HG03139 (cell line): ENCODE measurements at regions not wholly inside any gene's neighbourhood (a gene's known extent, or its start where the extent isn't known, plus 50 kb on each side); places are given as distances from the start of the nearest gene placed in this dataset.

Experiments used
- ATAC-seq: cut with Tn5 transposase; IDR thresholded peaks from one replicate; pipeline ENCODE4 v1.9.1; 2021; ENCODE audit not compliant: unreplicated experiment

DNA sequence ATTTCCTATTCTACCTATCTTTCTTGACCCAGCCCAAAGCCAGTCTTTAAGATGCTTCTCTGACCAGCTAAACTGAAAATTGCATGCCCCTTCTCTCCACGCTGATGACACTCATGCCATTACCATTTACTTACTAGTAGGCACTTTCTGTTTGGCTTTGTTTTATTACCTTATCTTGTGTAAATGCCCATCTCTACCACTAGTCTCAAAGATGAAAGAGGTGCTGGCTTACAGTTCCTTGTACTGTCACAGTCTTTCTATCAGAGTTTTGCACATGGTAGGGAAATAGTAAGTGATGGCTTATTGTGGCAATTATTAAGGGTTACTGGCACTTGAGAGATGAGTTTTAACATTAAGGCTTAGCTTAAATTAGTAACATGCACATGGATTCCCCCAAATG lies 352.1 kb downstream of the RBM43 start:
- no peak for ATAC-seq

DNA sequence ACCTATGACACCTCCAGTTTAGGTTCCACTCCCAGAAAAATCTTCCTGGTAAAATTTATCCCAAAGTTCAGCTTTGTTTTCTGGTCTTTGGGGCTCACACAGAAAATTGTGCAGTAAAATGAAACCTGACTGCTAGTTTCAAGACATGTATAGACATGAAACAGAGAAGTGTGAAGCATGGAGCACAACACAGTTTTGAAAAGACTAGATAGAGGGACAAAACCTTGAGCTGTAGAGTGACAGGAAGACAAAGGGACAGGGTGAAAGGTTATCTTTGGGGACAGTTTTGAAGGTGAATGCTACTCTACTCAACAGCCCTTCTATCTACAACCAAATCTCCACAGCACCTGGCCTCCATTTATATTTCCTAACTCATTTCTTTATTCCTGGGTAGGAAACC lies 352.6 kb downstream of the RBM43 start:
- no peak for ATAC-seq

DNA sequence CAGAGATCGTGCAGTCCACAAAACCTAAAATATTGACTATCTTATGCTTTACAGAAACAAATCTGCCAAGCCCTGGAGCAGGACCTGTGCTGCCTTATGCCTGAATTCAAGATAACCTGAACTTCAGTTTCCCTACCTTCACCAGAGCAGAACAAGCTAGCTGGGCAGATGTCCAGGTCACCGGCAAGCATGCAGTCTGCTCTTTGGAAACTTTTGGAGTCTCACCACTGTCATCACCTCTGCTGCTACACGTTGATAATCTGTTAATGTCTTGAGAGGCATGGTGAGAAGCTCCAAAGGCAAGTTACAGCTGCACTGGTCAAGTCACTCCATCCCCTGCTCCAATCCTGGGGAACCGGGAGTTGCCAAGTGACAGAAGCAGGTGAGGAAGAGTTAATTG lies 354.2 kb downstream of the RBM43 start:
- no peak for ATAC-seq

DNA sequence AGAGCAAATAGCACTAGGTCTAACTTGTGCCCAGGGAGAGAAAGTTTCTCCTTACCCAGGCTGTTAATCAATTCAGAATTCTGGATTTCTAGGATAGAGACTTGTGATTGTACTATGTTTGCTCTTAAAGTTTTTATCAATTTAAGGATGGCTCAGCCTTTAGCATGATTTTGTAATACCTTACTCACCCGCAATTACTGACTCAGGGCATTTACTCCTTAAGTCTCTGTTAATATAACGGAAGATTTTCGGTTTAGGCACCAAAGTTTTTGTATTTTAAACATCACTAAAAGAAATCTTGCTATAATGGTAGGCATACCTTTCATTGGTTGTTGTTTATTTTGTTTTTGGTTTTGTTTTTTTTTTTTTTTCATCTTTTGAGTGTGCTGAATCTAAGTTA lies 358.2 kb downstream of the RBM43 start:
- no peak for ATAC-seq

DNA sequence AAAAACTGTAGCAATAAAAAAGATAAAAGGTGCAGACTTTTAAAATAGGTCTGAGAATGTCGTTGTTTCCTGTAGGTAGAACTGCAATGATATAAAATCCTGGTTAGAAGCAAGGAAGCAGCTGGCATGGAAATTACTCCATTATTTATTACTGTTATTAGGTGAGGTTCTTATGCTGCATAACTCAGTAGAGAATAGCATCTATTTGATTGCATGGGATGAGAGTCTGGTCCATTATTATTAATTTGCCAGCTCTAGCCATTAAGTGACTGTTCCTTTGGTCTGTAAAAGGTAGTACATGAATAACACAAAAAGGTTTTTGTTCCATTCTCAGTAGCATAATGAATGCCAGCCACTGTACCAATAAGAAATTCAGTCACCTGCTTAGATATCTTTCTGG lies 358.6 kb downstream of the RBM43 start:
- ATAC-seq = no peak

DNA sequence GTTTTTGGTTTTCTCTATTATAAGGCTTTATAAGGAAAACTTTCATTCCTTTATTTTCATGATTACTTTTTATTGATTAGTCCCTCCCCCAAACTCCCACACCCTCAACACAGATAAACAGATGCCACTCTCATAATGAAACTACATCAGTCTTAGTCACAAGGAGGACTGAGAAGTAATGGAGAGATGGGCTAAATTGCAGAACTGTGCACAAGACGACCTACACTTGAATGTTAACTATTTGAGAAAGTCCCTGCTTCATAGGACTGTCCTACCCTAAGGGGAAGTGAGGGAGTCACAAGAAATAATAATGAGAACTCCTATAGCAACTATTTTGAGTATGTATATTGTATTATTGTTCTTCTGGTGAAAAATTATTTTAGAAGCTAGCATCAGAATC lies 360.8 kb downstream of the RBM43 start:
- no peak for ATAC-seq

DNA sequence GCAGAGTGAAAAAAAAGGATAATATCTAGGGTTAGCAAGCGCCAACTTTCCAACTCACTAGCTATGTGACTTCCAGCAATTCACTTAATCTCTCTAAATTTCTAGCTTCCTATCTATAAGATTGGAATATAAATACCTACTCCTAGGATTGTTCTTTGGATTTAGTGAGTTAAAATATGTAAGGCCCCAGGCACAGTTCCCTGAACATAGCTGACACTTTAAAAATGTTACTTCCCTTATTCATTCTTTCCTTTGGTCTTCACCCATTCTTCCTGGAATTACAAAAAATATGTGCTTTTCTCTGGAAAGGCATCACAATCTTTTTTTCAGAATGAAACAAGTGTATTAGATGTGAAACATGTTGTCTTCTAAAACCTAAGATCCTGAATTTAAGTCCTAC lies 365.7 kb downstream of the RBM43 start:
- ATAC-seq = no peak

DNA sequence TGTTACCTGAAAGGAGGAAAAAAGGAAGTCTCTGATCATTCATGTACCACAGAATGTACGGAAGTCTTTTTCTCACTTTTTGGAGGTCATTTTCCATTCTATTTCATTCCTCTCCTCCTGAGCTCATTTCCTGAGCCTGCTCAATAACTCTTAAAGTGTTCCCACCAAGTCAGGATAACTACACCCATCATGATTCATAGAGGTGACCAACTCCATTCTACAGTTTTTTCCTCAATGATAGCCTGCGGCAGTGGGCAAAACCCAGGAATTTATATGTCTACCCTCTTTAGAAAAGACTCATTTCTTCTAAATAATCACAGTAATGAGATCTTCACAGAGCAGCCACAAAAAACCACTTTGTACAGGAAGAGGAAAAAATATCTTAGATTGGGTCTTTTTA lies 372.5 kb downstream of the RBM43 start:
- ATAC-seq = no peak

DNA sequence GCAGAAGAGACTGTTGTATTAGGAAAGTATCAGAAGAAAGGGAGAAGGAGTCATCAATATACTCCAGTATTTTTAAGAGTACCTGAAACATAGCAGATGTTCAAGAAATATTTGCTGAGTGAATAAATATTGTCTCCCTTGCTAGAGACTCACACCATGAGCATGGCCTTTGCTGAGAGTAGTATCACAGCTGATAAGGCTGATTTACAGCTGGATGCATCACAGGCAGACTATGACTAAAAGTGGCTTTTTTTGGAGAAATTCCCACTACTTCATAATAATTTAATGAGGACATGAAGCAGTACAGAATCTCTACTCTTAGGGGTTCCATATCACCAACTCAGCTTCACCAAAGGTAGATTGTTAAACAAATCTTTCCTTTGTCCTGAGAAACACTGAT lies 373.3 kb downstream of the RBM43 start:
- no peak for ATAC-seq

DNA sequence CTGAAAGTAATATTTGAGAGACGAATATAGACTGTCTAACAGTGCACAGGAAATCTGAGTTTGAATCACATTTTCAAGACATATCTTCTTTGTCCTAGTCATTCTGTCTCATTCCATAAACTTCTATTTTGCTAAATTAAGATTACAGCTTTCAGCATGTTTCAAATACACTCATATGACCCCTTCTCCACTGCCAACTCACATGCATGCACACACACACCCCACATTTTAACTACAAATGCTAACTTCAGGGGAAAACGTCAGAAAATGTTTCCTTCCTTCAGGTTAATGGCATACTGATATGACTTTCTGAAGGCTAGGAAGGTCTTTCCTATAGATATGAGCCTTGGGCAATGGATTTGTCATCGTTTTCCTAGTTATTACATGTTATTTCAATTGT lies 373.7 kb downstream of the RBM43 start:
- no peak for ATAC-seq

DNA sequence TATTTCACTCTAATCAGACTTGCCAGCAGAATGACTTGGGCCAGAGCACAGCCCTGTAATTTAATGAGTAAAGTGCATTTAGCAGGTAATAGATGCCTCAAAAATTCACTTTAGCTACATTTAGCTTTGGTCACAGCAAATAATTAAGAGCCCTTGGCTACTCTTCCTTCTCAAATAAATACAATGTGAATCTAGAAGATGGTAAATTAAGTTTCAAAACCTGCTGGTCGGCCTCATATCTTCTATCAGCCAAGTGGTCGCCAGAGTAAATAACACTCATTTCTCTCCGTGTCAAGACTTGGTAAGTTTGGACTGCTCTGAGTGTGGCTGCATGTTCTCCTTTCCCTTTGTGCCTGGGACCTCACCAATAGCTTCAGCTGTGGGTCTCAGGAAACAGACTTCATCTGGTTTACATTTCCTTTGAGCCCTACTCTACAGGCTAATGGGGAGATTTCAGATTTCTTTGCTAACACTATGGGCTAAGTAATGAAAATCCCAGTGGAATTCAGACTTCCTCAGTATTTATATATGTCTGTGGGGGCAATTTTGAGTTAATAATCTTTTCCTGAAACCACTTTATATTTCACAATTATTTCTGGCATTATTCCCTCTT lies 375.8 kb downstream of the RBM43 start:
- no peak for ATAC-seq

DNA sequence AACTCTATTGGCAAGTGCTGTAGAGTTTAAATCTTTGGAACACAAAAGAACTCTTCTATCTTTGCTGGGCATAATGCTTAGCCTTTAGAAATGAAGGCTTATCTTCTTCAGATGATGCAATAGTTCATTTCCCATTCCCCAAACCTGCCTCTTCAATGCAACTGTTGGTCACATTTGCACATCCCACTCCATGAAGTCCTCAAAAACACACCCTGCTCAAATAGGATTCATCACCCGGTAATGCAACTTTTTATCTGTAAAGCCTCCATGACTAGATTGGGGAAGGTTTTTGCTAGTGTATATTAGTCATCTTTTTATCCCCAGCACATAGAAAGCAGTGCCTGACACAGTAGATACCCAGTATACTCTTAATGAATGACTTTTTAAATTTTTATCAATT lies 376.4 kb downstream of the RBM43 start:
- ATAC-seq = no peak

DNA sequence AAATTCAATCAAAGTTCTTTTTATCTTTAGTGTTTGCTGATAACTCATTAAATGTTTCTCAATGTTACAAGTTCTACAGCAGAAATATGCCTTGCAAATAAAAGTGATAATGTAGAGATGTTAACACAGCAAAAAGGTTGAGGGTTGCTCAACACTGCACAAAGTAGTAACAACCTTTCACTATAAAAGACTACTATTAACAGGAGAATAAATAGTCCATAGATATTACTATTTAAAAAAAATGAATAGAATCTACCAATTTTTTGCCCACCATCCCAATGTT lies 378.1 kb downstream of the RBM43 start:
- no peak for ATAC-seq

DNA sequence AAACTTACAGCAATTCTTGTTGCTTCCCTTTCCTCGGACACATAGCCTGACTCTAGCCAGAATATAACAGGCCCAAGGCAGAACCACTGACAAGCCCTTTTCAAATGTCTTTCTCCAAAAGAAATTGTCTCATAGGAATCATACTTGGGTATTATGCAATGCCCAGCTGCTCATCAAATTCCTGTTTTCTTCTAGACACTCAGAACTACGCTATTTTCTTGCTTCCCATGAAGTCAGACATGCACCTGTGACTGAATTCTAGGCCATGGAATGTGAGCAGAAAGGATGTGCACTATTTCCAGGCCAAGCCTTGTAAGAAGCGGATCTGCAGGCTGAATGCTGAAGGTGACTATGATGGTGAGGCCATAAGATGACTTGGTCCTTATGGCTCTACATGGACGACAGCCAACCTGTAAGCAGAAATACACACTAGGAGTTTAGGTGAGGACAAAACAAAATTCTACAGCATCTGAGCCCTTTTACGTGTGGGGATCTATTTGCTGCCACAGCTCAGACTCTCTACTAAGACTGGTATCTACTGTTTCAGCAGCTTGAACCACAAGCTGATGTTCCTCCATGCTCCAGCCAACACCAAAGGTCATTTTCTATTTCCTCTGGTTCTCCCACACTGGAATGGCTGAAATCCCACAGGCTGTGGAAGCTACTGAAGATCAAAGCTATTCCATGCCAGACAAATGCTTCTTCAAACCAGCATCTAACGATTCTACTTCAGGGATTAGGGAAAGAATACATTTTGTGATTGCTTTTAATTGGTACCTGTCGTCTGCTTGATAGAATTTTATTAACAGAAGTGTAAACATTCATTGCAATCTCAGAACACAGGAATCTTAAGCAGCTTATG lies 378.7 kb downstream of the RBM43 start:
- no peak for ATAC-seq

DNA sequence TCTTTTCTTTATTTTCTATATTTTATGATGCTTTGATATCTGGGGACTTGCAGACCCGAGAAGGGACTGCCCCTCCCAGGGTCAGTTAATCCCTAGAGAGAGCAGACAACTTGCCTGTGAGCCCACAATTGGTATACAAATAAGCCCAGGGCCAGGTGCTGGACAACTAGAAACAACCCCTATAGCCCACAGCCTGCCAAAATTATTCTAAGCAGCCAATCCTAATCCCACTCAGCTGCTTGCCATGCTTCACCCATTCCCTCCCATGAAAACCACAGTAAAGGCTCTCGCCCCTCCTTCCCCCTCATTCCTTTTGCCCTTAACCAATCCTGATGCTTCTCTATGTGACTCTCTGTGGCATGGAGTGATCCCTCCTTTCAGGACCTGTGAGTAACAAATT lies 380.7 kb downstream of the RBM43 start:
- ATAC-seq = no peak

DNA sequence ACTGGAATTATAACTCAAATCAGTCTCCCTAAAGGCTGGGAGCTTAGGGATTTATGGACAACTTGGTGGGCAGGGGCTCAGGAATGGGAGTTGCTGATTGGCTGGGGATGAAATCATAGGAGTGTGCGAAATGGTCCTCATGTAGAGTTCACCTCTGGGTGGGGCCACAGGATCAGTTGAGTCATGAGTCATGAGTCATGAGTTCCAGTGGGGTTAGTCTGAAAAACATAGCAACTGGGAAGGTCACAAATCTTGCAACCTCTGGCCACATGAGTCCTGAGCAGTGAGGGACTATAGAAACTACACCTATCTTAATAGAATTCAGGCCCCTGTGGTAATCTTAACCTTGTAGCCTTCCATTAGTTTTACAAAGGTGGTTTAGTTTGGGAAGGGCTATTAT lies 383.3 kb downstream of the RBM43 start:
- no peak for ATAC-seq

DNA sequence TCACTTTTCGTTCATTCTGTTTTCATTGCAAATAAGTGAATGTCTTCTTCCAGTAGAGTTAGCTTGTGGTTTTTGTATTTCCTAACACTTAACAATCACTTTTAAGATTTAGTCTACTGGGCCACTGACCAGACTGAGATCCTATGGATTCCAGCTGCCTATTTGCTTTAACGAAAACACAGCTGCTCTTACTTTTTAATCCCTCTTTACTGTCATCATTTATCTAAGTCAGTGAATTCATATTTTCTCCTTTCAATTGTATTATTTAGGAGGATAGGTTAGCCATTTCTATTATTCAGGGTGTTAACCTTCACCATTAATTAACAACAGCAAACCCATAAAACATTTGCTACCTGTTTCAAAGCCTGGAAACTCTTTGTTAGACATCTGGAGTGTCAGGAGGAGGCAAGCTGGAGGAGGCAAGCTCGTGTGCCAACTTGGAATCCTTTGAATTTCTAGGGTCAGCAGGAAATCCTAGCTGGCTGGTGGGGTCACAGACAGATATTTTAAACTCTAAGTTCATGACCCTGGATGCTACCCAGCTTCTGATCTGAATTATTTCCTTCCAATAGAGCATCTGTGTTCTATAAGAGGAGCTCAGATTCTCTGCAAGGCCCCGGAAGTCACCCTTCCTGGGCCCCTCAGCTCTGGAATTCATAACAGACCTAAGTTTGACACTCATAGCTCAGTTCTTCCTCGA lies 385.3 kb downstream of the RBM43 start:
- ATAC-seq = no peak

DNA sequence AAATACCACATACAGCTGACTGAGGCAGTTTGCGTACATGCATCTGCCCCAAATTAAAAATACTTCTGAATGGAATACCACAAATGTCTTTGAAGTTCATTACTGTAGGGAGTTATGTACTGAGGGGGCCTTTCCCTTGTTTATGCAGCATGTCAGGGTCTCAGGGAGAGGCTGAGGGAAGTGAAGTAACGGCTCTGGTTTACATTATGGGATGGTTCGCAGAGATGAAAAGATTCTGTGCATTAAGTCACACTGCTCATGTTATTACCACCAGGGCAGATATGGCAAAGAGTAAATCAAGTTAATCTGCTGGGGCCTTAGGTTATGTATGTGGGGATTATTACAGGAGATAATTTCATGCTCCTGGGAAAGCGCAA lies 385.9 kb upstream of the RND3 start:
- no peak for ATAC-seq

DNA sequence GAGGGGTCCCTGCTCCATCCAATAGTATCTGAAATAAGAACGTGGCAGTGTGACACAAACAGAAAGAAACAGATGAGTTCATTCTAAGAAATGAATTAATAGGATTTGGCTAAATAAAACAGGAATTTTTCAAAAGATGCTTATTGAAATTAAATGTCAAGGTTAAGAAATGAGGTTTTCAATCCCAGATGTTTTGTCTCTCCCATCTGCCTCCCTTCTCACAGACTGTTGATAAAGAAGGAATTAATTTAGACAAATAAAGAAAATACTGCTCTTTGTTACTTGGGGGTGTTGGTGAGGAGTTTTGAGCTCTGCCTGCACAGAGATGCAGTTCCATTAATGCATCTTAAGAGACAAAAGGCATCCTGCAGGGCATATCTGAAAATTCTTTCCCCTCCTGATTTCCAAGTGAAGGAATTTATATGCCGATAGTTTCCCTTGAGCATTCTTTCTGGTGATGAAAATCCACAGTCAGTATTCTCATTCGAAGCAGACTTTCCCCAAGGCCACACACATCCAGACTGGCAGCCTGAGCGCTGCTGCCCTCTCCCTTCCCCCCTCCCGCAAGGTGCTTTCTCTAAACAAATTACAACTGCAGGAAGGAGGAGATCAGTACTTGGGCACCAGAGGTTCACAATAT lies 385.4 kb upstream of the RND3 start:
- ATAC-seq = no peak

DNA sequence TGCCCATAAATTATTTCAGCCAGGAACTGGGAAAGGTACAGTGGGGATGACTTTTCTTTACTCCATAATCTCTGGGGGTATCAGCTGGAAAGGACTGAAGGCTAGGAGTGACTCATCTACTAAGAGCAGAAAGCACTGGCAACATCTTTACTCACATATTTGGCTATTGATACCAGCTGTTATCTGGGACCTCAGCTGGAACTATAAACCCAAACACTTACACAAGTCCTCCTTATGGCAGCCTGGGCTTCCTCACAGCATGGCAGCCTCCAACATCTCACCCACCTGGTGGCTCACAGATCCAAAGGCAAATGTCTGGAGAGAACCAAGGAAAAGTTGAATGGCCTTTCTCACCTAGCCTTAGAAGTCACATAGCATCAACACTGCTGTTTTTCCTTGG lies 379.0 kb upstream of the RND3 start:
- ATAC-seq = no peak

DNA sequence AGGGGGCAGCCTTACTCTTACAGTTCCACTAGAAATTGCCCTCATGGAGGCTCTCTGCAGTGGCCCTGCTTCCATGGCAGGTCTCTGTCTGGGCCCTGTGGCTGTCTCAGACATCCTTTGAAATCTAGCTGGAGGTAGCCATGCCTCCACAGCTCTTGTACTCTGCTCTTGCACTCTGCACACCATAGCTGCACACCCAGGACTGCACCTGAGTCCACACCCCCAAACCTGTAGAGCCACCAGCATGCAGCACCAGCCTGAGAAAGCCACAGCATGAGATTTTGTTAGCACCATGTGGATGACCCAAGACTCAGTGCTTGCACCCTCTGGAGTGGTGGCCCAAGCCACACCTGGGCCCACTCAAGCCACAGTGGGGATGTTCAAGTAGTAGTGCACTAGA lies 376.2 kb upstream of the RND3 start:
- ATAC-seq = no peak

DNA sequence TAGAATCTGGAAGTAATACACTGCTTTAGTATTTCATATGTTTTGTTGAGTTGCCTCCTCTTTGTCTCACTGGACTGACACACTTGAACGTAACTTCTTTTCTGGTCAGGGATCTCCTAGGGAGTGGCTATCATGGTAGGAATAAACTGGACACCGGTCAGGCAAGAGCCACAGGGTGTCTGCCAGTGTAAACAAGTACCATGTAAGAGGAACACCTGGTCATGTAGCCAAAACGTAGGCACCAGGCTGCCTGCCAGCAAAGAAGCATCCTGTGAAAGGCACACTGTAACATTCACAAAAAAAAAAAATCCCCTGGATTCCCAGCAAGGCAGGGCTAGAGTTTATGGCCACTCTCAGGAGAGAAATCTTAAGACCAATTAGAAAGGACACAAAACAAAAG lies 372.8 kb upstream of the RND3 start:
- no peak for ATAC-seq
